Adrenal gland (tissue), 9 donors: ENCODE measurements at regions not wholly inside any gene's neighbourhood (a gene's known extent, or its start where the extent isn't known, plus 50 kb on each side); places are given as distances from the start of the nearest gene placed in this dataset.

Experiments
- DNase-seq, 7 donors: peaks; one replicate each; pipeline ENCODE4 v3.0.0-alpha.2; 2019 to 2020
- H3K27ac ChIP-seq, 5 donors: fragments of 200-600 bp; sonication (generic) in 4 of 5; 1 replicate in 3 of 5; 2 replicates in 2 of 5; pipeline versions ENCODE4 v1.5.1 to v1.8.0; 2016 to 2020; ENCODE audit warnings: mild to moderate bottlenecking in 1 of 5
- H3K27me3 ChIP-seq: fragments of 200-600 bp; 2 replicates; pipeline ENCODE4 v1.8.0; 2021
- H3K36me3 ChIP-seq, 2 donors: fragments of 200-600 bp; replicated peaks in 1 of 2; 1 replicate in 1 of 2; 2 replicates in 1 of 2; pipeline versions ENCODE4 v1.5.1 to v1.8.0; 2018 to 2022
- H3K4me1 ChIP-seq, 2 donors: fragments of 200-600 bp; replicated peaks in 1 of 2; 1 replicate in 1 of 2; 2 replicates in 1 of 2; pipeline versions ENCODE4 v1.5.1 to v1.8.0; 2018 to 2021
- H3K4me3 ChIP-seq, 4 donors: fragments of 200-600 bp; sonication (generic) in 3 of 4; one replicate each; pipeline ENCODE4 v1.5.1; 2016 to 2018
- H3K9me3 ChIP-seq, 3 donors: fragments of 200-600 bp; sonication (generic) in 1 of 3; replicated peaks in 1 of 3; 1 replicate in 2 of 3; 2 replicates in 1 of 3; pipeline versions ENCODE4 v1.5.1 to v1.8.0; 2016 to 2021
- CTCF ChIP-seq, 6 experiments: fragments of 450-650 bp in 4 of 6; fragments of 200-600 bp in 2 of 6; sonication (generic) in 1 of 6; IDR thresholded peaks; 1 replicate in 5 of 6; 2 replicates in 1 of 6; pipeline versions ENCODE4 v1.5.1 to v1.8.0; 2016 to 2021; ENCODE audit warnings: antibody characterized with exemption in 6 of 6, mild to moderate bottlenecking in 2 of 6, moderate library complexity in 1 of 6
- POLR2A ChIP-seq, 2 donors: fragments of 450-650 bp; IDR thresholded peaks; one replicate each; pipeline ENCODE4 v1.6.1; 2017; ENCODE audit warnings: antibody characterized with exemption in 2 of 2, mild to moderate bottlenecking in 2 of 2, moderate library complexity in 1 of 2
- WGBS, 4 donors: extraction: QIAGEN DNeasy Blood & Tissue Kit in 2 of 4; methylation state at CpG; one replicate each; pipeline versions ENCODE4 v1.1.5 to v1.1.7; 2013 to 2017; 5-methylcytosine and 5-hydroxymethylcytosine counted together
- intact Hi-C, 2 donors: fragments of 100-400 bp; cut with DNase I; formaldehyde crosslinking; loops; one replicate each; pipeline versions ENCODE4 v1.14.1 to v1.15.0; 2022 to 2023
- donor health status: healthy with polysubstance abuse.
- donor health status: Bipolar disorder and iron deficiency.
- donor health status: DM: yes; HTN: yes; CAD: no.
- donor health status: DM: no; HTN: no; CAD: no.
- donor health status: DM: no; HTN: no; CAD: no.

GRCh38 chr10:56973766-56974165 lies 612.7 kb upstream of the ZWINT start:
- TF ChIP-seq CTCF (IDR thresholded peaks at IDR 0.05) (no peak), POLR2A (IDR thresholded peaks at IDR 0.05) (no peak)
- no peak overlapping the region for H3K27ac ChIP-seq
- intact Hi-C loops: no loop called here
- H3K27me3 ChIP-seq: no peaks in the 10 kb centered on the region
- H3K4me3 ChIP-seq: no peak overlapping the region
- H3K9me3 ChIP-seq: no peaks in the 10 kb centered on the region
- H3K4me1 ChIP-seq: no peaks in the 10 kb centered on the region
- no peaks in the 10 kb centered on the region for H3K36me3 ChIP-seq
- DNase-seq: no peak

- Histone ChIP-seq H3K4me1 (no peaks in the 10 kb centered on the region), H3K9me3 (no peaks in the 10 kb centered on the region), H3K27me3 (no peaks in the 10 kb centered on the region), H3K27ac (no peak overlapping the region), H3K36me3 (no peaks in the 10 kb centered on the region), H3K4me3 (no peak overlapping the region)
- TF ChIP-seq CTCF (IDR thresholded peaks at IDR 0.05) (no peak), POLR2A (IDR thresholded peaks at IDR 0.05) (no peak)
- 51 to 71% (median 71%) methylated on average over 2 of the region's 2 CpGs for WGBS, 4 donors
- no peak for DNase-seq
- intact Hi-C loops: no loop called here
Observed at GRCh38 chr10:56943221-56943755, 582.2 kb upstream of the ZWINT start.

- Histone ChIP-seq H3K4me1 (no peaks in the 10 kb centered on the region), H3K27ac (no peak overlapping the region), H3K4me3 (no peak overlapping the region), H3K9me3 (no peaks in the 10 kb centered on the region), H3K36me3 (no peaks in the 10 kb centered on the region), H3K27me3 (no peaks in the 10 kb centered on the region)
- DNase-seq: no peak
- WGBS, 4 donors: 67 to 85% (median 75%) methylated on average over 1 to 4 of the region's 4 CpGs
- intact Hi-C loops: no loop called here
- TF ChIP-seq POLR2A (IDR thresholded peaks at IDR 0.05): no peak
- no peak for TF ChIP-seq CTCF (IDR thresholded peaks at IDR 0.05)
Observed at GRCh38 chr10:56934515-56934914, 573.5 kb upstream of the ZWINT start.

GRCh38 chr10:56928714-56929113 lies 567.7 kb upstream of the ZWINT start:
- Histone ChIP-seq H3K27ac (no peak overlapping the region), H3K4me3 (no peak overlapping the region), H3K9me3 (peaks cover 0 to 6% (median 0%) of the 10 kb centered on the region in 3 donors), H3K4me1 (no peaks in the 10 kb centered on the region), H3K36me3 (no peaks in the 10 kb centered on the region), H3K27me3 (no peaks in the 10 kb centered on the region)
- DNase-seq: peak in 1 of 7 donors; percentile 8
- WGBS, 4 donors: 48 to 77% (median 64%) methylated on average over 1 of the region's 1 CpG
- TF ChIP-seq POLR2A (IDR thresholded peaks at IDR 0.05): no peak
- no peak for TF ChIP-seq CTCF (IDR thresholded peaks at IDR 0.05)
- intact Hi-C loops: no loop called here
